ENCODE measurements at regions not wholly inside any gene's neighbourhood (a gene's known extent, or its start where the extent isn't known, plus 50 kb on each side); places are given as distances from the start of the nearest gene placed in this dataset.

- ATAC-seq (ENCODE audit: low read depth): no peak
- CTCF ChIA-PET: no interaction called here
- dilution Hi-C loops (cut with HindIII; ENCODE audit: low sequenced_read_pairs, unreplicated experiment): no loop called here
Observed at GRCh38 chr18:22114526-22115321, 54.7 kb upstream of the GATA6 start.

More at GRCh38 chr18:22114526-22115321, 54.7 kb upstream of the GATA6 start:
- no peak overlapping the region for H4K91ac ChIP-seq (ENCODE audit: insufficient read depth, low read depth, low read length)
- no peaks in the 10 kb centered on the region for H3K9me3 ChIP-seq (ENCODE audit: control insufficient read depth, insufficient read depth, low read length)
- no peak overlapping the region for H4K5ac ChIP-seq (ENCODE audit: low read depth, low read length)
- H3K79me1 ChIP-seq (ENCODE audit: low read depth in 1 of 2, low read length in 2 of 2): no peaks in the 10 kb centered on the region
- in situ Hi-C loops (cut with MboI; ENCODE audit: low sequenced_read_pairs) (no loop called here), intact Hi-C loops (cut with micrococcal nuclease) (no loop called here)
- no CpG with 5 or more reads among the region's 7 CpGs for WGBS, 2 experiments (ENCODE audit: extremely low coverage in 2 of 2, insufficient read length in 1 of 2)
- H3K27me3 ChIP-seq (ENCODE audit: control insufficient read depth, insufficient read depth, low read length): peaks cover 31% of the 10 kb centered on the region
- H3K36me3 ChIP-seq (ENCODE audit: control insufficient read depth, insufficient read depth, low read length): no peaks in the 10 kb centered on the region
- H3K27ac ChIP-seq (ENCODE audit: insufficient read depth, low read length): no peak overlapping the region
- no TSS peak for BruUV-seq (replicated peaks)
- no peak for DNase-seq
- no peak overlapping the region for H3K23ac ChIP-seq (ENCODE audit: low read depth, low read length)
- no peaks in the 10 kb centered on the region for H3K4me1 ChIP-seq (ENCODE audit: control insufficient read depth, insufficient read depth, low read length)
- no peak overlapping the region for H3K18ac ChIP-seq (ENCODE audit: low read depth, low read length)
- H2AK9ac ChIP-seq (replicated peaks; ENCODE audit: low read depth, low read length, poor library complexity): no peak overlapping the region
- H2BK15ac ChIP-seq (ENCODE audit: low read depth, low read length): no peak overlapping the region
- H2AK5ac ChIP-seq (ENCODE audit: low read depth, low read length): no peak overlapping the region
- H2BK120ac ChIP-seq (ENCODE audit: low read depth, low read length): no peak overlapping the region
- H2AFZ ChIP-seq (replicated peaks; ENCODE audit: low read length, poor library complexity): no peak overlapping the region
- no peak overlapping the region for H3K4me2 ChIP-seq (ENCODE audit: low read depth, low read length)
- no peaks in the 10 kb centered on the region for H3K9me1 ChIP-seq (ENCODE audit: insufficient read depth, low read length)
- no peak overlapping the region for H4K8ac ChIP-seq (ENCODE audit: low read depth in 2 of 2, low read length in 2 of 2)
- H2BK5ac ChIP-seq (ENCODE audit: low read depth, low read length, poor library complexity, severe bottlenecking): no peak overlapping the region
- no peak overlapping the region for H3K4me3 ChIP-seq (ENCODE audit: insufficient read depth, low read depth, low read length)
- H3K9ac ChIP-seq (ENCODE audit: low read depth, low read length): no peak overlapping the region
- H4K20me1 ChIP-seq (ENCODE audit: insufficient read depth, low read length): no peaks in the 10 kb centered on the region
- no peak overlapping the region for H3K56ac ChIP-seq (ENCODE audit: extremely low read depth, insufficient read depth, low read length)
- TF ChIP-seq RFX5 (IDR thresholded peaks at IDR 0.05; ENCODE audit: low read depth, low read length): no peak
- no peak for TF ChIP-seq CHD1 (IDR thresholded peaks at IDR 0.05; ENCODE audit: low read depth, low read length)
- TF ChIP-seq CTCF (conservative IDR thresholded peaks at IDR 0.05; ENCODE audit: low read depth, low read length): no peak
- no peak for TF ChIP-seq USF2 (IDR thresholded peaks at IDR 0.05; ENCODE audit: low read depth, low read length)
- TF ChIP-seq SMC3 (IDR thresholded peaks at IDR 0.05; ENCODE audit: low read depth, low read length): no peak
- no peak for TF ChIP-seq BHLHE40 (IDR thresholded peaks at IDR 0.05; ENCODE audit: low read depth, low read length)
- no peak overlapping the region for H2BK20ac ChIP-seq (ENCODE audit: low read depth, low read length)
- H3K4ac ChIP-seq (ENCODE audit: low read depth, low read length): no peak overlapping the region
- POLR2A ChIA-PET (ENCODE audit: unreplicated experiment): no interaction called here
- no peak overlapping the region for H3K14ac ChIP-seq (replicated peaks; ENCODE audit: low read depth, low read length)

Measured in IMR-90 (cell line).